HepG2 (cell line): ENCODE measurements at regions not wholly inside any gene's neighbourhood (a gene's known extent, or its start where the extent isn't known, plus 50 kb on each side); places are given as distances from the start of the nearest gene placed in this dataset.
"Not testable (repeated sequence)": the region's sequence is repeated elsewhere in the genome, so short reads cannot be mapped to it uniquely, and the experiment has no call there.

Source experiments
- ATAC-seq: fragments of 200-7000 bp; cut with Tn5 transposase; 3 replicates; pipeline ENCODE4 v1.9.1; 2020; ENCODE audit warnings: mild to moderate bottlenecking, moderate library complexity
- BruUV-seq: library from RNA; stranded (reverse); fragments of 400-500 nt; replicated peaks from 2 replicates; lab custom pipeline; 2021; lab: Mats Ljungman, UMichigan
- CTCF ChIA-PET: fragments of 300-600 bp; formaldehyde crosslinking; extraction: SDS; loops from one replicate; lab custom pipeline; 2021; ENCODE audit warnings: low total read pairs, inconsistent platforms, low intra/inter-chr PET ratio; lab: Yijun Ruan, JAX
- POLR2A ChIA-PET: fragments of 350-600 bp; sonication (Branson Sonifier 250); formaldehyde crosslinking; loops from one replicate; lab custom pipeline; 2020; ENCODE audit warnings: antibody characterized with exemption, inconsistent platforms; lab: Yijun Ruan, JAX
- DNase-seq: peaks from one replicate; pipeline ENCODE4 v3.0.0-alpha.2; 2015; ENCODE audit warnings: low spot score
- FAIRE-seq: peaks from 3 replicates; lab custom pipeline; 2011; peaks lifted over from hg19 to GRCh38; lab: Jason Lieb, UNC
- H2AFZ ChIP-seq: one replicate; pipeline ENCODE4 v1.6.1; 2011; ENCODE audit warnings: low read length, inconsistent platforms
- H3K27ac ChIP-seq: fragments of 300-600 bp; 3 replicates; pipeline ENCODE4 v1.8.0; 2011; ENCODE audit warnings: mixed run types, mild to moderate bottlenecking, mixed read lengths, low read length, inconsistent platforms; ENCODE audit not compliant: insufficient read depth; ENCODE audit errors: extremely low read length
- H3K27me3 ChIP-seq, 2 experiments: fragments of 200-600 bp in 1 of 2; 2 replicates in 1 of 2; 3 replicates in 1 of 2; pipeline versions ENCODE4 v1.6.0 to v1.8.0; 2011; ENCODE audit warnings: low read length in 2 of 2, mild to moderate bottlenecking in 2 of 2, moderate library complexity in 2 of 2, inconsistent platforms in 1 of 2; ENCODE audit not compliant: insufficient read depth in 2 of 2, control insufficient read depth in 1 of 2
- H3K36me3 ChIP-seq, 2 experiments: fragments of 200-600 bp in 1 of 2; replicated peaks in 1 of 2; 2 replicates in 1 of 2; 3 replicates in 1 of 2; pipeline versions ENCODE4 v1.5.1 to v1.8.0; 2011; ENCODE audit warnings: low read length in 2 of 2, inconsistent platforms in 1 of 2; ENCODE audit not compliant: insufficient read depth in 2 of 2, control insufficient read depth in 1 of 2
- H3K4me1 ChIP-seq: 2 replicates; pipeline ENCODE4 v1.5.1; 2012; ENCODE audit warnings: low read length, inconsistent platforms; ENCODE audit not compliant: insufficient read depth
- H3K4me2 ChIP-seq: 2 replicates; pipeline ENCODE4 v1.6.0; 2011; ENCODE audit warnings: low read depth, low read length, inconsistent platforms
- H3K4me3 ChIP-seq, 3 experiments: fragments of 200-600 bp in 1 of 3; sonication (generic), shearing (Covaris generic) in 1 of 3; replicated peaks in 1 of 3; 2 replicates each; pipeline ENCODE4 v1.5.1; 2011 to 2016; ENCODE audit warnings: low read length in 3 of 3, inconsistent platforms in 2 of 3, low read depth in 2 of 3, mild to moderate bottlenecking in 2 of 3, control low read depth in 1 of 3, mixed read lengths in 1 of 3; ENCODE audit not compliant: insufficient read depth in 1 of 3
- H3K79me2 ChIP-seq: one replicate; pipeline ENCODE4 v1.6.1; 2011; ENCODE audit warnings: low read length, inconsistent platforms; ENCODE audit not compliant: insufficient read depth
- H3K9ac ChIP-seq: 2 replicates; pipeline ENCODE4 v1.6.0; 2011; ENCODE audit warnings: mild to moderate bottlenecking, low read depth, low read length, inconsistent platforms; ENCODE audit not compliant: insufficient read depth
- H3K9me3 ChIP-seq: 2 replicates; pipeline ENCODE4 v1.5.1; 2012; ENCODE audit warnings: mild to moderate bottlenecking, low read length
- H4K20me1 ChIP-seq: 2 replicates; pipeline ENCODE4 v1.6.0; 2011; ENCODE audit warnings: inconsistent platforms, mild to moderate bottlenecking, low read length, moderate library complexity; ENCODE audit not compliant: insufficient read depth
- FOXA3 ChIP-seq: IDR thresholded peaks from 2 replicates; pipeline ENCODE4 v1.6.1; 2016; ENCODE audit warnings: missing genetic modification reagents, missing compliant biosample characterization
- POLR2AphosphoS5 ChIP-seq: IDR thresholded peaks from 2 replicates; pipeline ENCODE4 v1.6.1; 2012; ENCODE audit warnings: low read depth, low read length
- PRPF4 ChIP-seq: fragments of 200-400 bp; formaldehyde crosslinking; IDR thresholded peaks from 2 replicates; pipeline ENCODE4 v1.6.1; 2016; ENCODE audit warnings: low read length, low read depth; ENCODE audit not compliant: poor library complexity, severe bottlenecking
- SOX13 ChIP-seq, 3 experiments: fragments of 450-650 bp in 1 of 3; sonication (generic) in 1 of 3; formaldehyde crosslinking in 1 of 3; IDR thresholded peaks in 2 of 3; conservative IDR thresholded peaks in 1 of 3; 2 replicates each; pipeline versions ENCODE4 v1.5.0 to v1.6.1; 2016 to 2020; ENCODE audit warnings: antibody characterized with exemption in 1 of 3, mild to moderate bottlenecking in 1 of 3, missing compliant biosample characterization in 1 of 3, missing genetic modification reagents in 1 of 3, moderate library complexity in 1 of 3
- SOX5 ChIP-seq: IDR thresholded peaks from 2 replicates; pipeline ENCODE4 v1.6.1; 2016; ENCODE audit warnings: borderline replicate concordance
- U2AF2 ChIP-seq: fragments of 200-400 bp; formaldehyde crosslinking; IDR thresholded peaks from 2 replicates; pipeline ENCODE4 v1.6.1; 2017; ENCODE audit warnings: low read depth, mild to moderate bottlenecking, low read length
- ZNF18 ChIP-seq: sonication (generic); formaldehyde crosslinking; IDR thresholded peaks from 2 replicates; pipeline ENCODE4 v1.8.0; 2022; ENCODE audit warnings: mild to moderate bottlenecking, missing genetic modification reagents; ENCODE audit not compliant: insufficient replicate concordance
- ZNF383 ChIP-seq: sonication (generic); formaldehyde crosslinking; IDR thresholded peaks from 2 replicates; pipeline ENCODE4 v1.4.0; 2020; ENCODE audit warnings: missing genetic modification reagents, mild to moderate bottlenecking, borderline replicate concordance
- ZNF414 ChIP-seq: sonication (generic); formaldehyde crosslinking; IDR thresholded peaks from 2 replicates; pipeline ENCODE4 v1.5.0; 2020; ENCODE audit warnings: missing genetic modification reagents
- ZNF605 ChIP-seq: sonication (generic); formaldehyde crosslinking; IDR thresholded peaks from 2 replicates; pipeline ENCODE4 v1.8.0; 2022; ENCODE audit warnings: mild to moderate bottlenecking, missing genetic modification reagents
- ZSCAN29 ChIP-seq: sonication (generic); formaldehyde crosslinking; conservative IDR thresholded peaks from 2 replicates; pipeline ENCODE4 v1.4.0; 2020; ENCODE audit warnings: mild to moderate bottlenecking, missing genetic modification reagents
- WGBS: methylation state at CpG from one replicate; pipeline ENCODE4 v1.1.6; 2017; ENCODE audit warnings: low lambda C conversion rate; 5-methylcytosine and 5-hydroxymethylcytosine counted together
- in situ Hi-C: cut with HindIII; loops from 2 replicates; pipeline ENCODE4 v1.10.0; 2017; ENCODE audit warnings: low pct_unique_long_range_greater_than_20kb; ENCODE audit not compliant: extremely low pct_ligation_motif_present
- intact Hi-C: fragments of 100-400 bp; cut with micrococcal nuclease; formaldehyde crosslinking; loops from one replicate; pipeline ENCODE4 v1.10.0; 2022; ENCODE audit not compliant: unreplicated experiment

- intact Hi-C loops: no loop called here
- BruUV-seq: no TSS peak
- no peaks in the 10 kb centered on the region for H3K79me2 ChIP-seq
- H3K4me2 ChIP-seq: peak overlapping the region; percentile 68
- no peaks in the 10 kb centered on the region for H3K9me3 ChIP-seq
- DNase-seq (no peak), FAIRE-seq (no peak), ATAC-seq (peak; percentile 53; the same call in 2 of the 3 replicates)
- no peak overlapping the region for H3K9ac ChIP-seq
- no peak for TF ChIP-seq ZNF18 (CRISPR knock-in tag)
- TF ChIP-seq PRPF4: no peak
- no peak for TF ChIP-seq FOXA3 (CRISPR knock-in tag)
- no peak for TF ChIP-seq SOX13 (IDR thresholded peaks at IDR 0.05)
- no peak for TF ChIP-seq SOX13 (CRISPR knock-in tag; conservative IDR thresholded peaks at IDR 0.05 in 1 of 2, IDR thresholded peaks at IDR 0.05 in 1 of 2)
- no peak for TF ChIP-seq ZNF414 (CRISPR knock-in tag)
- TF ChIP-seq ZNF605 (CRISPR knock-in tag): no peak
- TF ChIP-seq POLR2AphosphoS5: no peak
- no peak for TF ChIP-seq U2AF2
- TF ChIP-seq ZSCAN29 (CRISPR knock-in tag): no peak
- TF ChIP-seq SOX5 (CRISPR knock-in tag): no peak
- no peak for TF ChIP-seq ZNF383 (CRISPR knock-in tag)
- peak overlapping the region in 2 of 3 experiments; percentile 37 to 57; a peak in 2 of 6 replicates for H3K4me3 ChIP-seq
- no peaks in the 10 kb centered on the region for H3K27me3 ChIP-seq
- POLR2A ChIA-PET: no interaction called here
- peak overlapping the region; percentile 78 for H2AFZ ChIP-seq
- CTCF ChIA-PET: no interaction called here
- no peak overlapping the region for H3K27ac ChIP-seq
- 0% methylated on average over 3 of the region's 3 CpGs for WGBS
- no peaks in the 10 kb centered on the region for H3K36me3 ChIP-seq
- peaks cover 6% of the 10 kb centered on the region; the same call in 1 of the 2 replicates for H3K4me1 ChIP-seq
- no peaks in the 10 kb centered on the region for H4K20me1 ChIP-seq
- in situ Hi-C loops: no loop called here
These were observed 162.5 kb upstream of the MED14 start for GRCh38 chrX:40897718-40898270.

- H3K9ac ChIP-seq, H3K4me3 ChIP-seq, H3K27me3 ChIP-seq, intact Hi-C loops, POLR2A ChIA-PET, H3K9me3 ChIP-seq, DNase-seq, BruUV-seq, CTCF ChIA-PET, H3K36me3 ChIP-seq, in situ Hi-C loops, H3K79me2 ChIP-seq, H3K4me2 ChIP-seq, H2AFZ ChIP-seq, FAIRE-seq, H3K27ac ChIP-seq, H3K4me1 ChIP-seq, H4K20me1 ChIP-seq, ATAC-seq: not testable (repeated sequence)
These were observed 169.4 kb upstream of the MED14 start for GRCh38 chrX:40904739-40905138.
